Ectodermal cell (in vitro differentiated cells): ENCODE measurements at regions not wholly inside any gene's neighbourhood (a gene's known extent, or its start where the extent isn't known, plus 50 kb on each side); places are given as distances from the start of the nearest gene placed in this dataset.

Experiments
- H3K27ac ChIP-seq: 2 replicates; pipeline ENCODE4 v1.7.0; 2013; ENCODE audit warnings: mild to moderate bottlenecking, low read depth, low read length; ENCODE audit not compliant: insufficient read depth, poor library complexity, severe bottlenecking
- H3K27me3 ChIP-seq: 2 replicates; pipeline ENCODE4 v1.7.0; 2013; ENCODE audit warnings: mild to moderate bottlenecking, low read length; ENCODE audit not compliant: insufficient read depth, control insufficient read depth, poor library complexity, severe bottlenecking
- H3K36me3 ChIP-seq: one replicate; pipeline ENCODE4 v1.7.0; 2013; ENCODE audit warnings: low read length; ENCODE audit not compliant: control insufficient read depth, insufficient read depth
- H3K4me1 ChIP-seq: one replicate; pipeline ENCODE4 v1.7.0; 2013; ENCODE audit warnings: low read length; ENCODE audit not compliant: control insufficient read depth, insufficient read depth
- H3K4me3 ChIP-seq: 2 replicates; pipeline ENCODE4 v1.7.0; 2013; ENCODE audit warnings: low read depth, low read length, control low read depth; ENCODE audit not compliant: insufficient read depth
- H3K9me3 ChIP-seq: 2 replicates; pipeline ENCODE4 v1.7.0; 2013; ENCODE audit warnings: mild to moderate bottlenecking, low read length, moderate library complexity; ENCODE audit not compliant: control insufficient read depth
- WGBS, 2 experiments: methylation state at CpG; one replicate each; pipeline ENCODE4 v1.1.7; 2013; ENCODE audit warnings: missing lambda C conversion rate in 2 of 2; 5-methylcytosine and 5-hydroxymethylcytosine counted together

DNA sequence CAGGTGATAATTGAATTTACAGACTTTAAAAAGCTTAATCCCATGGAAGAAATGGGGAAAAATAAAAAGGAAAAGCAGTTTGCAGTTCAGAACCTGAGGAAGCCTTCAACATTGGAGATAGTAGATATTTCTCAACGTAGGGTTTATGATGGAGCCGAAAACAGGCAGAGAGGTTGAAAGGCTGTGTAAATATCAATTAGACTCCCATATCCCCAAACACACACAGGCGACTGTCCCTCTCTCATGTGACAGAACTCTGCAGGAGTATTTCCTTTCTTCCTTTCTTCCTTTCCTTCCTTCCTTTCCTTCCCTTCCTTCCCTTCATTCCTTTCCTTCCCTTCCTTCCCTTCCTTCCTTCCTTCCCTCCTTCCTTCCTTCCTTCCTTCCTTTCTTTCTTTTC is 406.5 kb downstream of the LPIN1 start:
- H3K9me3 ChIP-seq = no peaks in the 10 kb centered on the region
- H3K27me3 ChIP-seq = no peaks in the 10 kb centered on the region
- 90 to 95% methylated on average over 2 to 3 of the region's 3 CpGs for WGBS, 2 experiments
- no peak overlapping the region for H3K27ac ChIP-seq
- no peaks in the 10 kb centered on the region for H3K4me1 ChIP-seq
- H3K36me3 ChIP-seq = no peaks in the 10 kb centered on the region
- H3K4me3 ChIP-seq = no peak overlapping the region

DNA sequence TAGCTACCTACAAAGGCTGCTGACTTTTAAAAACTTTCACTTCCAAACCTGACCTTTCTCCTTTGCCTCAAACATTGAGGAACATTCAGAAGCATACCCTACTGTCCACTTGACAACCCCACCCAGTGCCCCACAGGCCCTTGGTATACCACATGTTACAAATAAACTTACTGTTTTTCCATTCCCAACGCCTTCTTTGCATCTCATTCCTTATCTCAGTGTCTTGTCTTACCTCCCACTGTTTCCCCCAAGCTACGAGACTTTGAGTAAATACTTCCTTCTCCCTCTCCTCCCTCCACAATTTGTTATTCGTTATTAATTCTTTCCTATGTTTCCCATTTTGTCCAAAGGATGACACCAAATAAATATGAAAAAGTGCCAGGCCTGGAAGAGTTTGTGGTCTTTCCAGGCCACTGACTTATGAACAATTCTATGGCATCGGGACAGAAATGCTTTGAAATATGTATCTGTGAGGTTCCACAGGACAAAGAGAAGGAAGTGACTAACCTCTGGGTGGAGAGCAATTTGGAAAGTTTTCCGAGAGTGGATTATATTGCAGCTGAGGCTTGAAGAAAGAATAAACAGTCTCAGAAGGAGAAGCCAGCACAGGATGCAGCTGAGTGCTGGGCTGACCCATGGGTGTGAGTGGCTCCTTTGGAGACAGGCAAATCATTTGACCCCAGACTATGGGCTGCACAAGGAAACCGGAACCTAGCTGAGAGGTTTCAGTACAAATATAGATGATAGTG is 409.0 kb downstream of the LPIN1 start:
- H3K4me1 ChIP-seq = no peaks in the 10 kb centered on the region
- H3K4me3 ChIP-seq = no peak overlapping the region
- H3K27ac ChIP-seq = no peak overlapping the region
- H3K27me3 ChIP-seq = no peaks in the 10 kb centered on the region
- no peaks in the 10 kb centered on the region for H3K36me3 ChIP-seq
- WGBS, 2 experiments = 77 to 82% methylated on average over 6 of the region's 6 CpGs
- no peaks in the 10 kb centered on the region for H3K9me3 ChIP-seq

- Histone ChIP-seq H3K4me1 (peaks cover 1% of the 10 kb centered on the region), H3K9me3 (no peaks in the 10 kb centered on the region), H3K27ac (no peak overlapping the region), H3K4me3 (no peak overlapping the region), H3K27me3 (no peaks in the 10 kb centered on the region), H3K36me3 (no peaks in the 10 kb centered on the region)
- WGBS, 2 experiments = 78 to 85% methylated on average over 4 of the region's 4 CpGs
These were observed 409.9 kb downstream of the LPIN1 start for GRCh38 chr2:12156349-12156748.

- H3K36me3 ChIP-seq = no peaks in the 10 kb centered on the region
- WGBS, 2 experiments = 68 to 83% methylated on average over 1 of the region's 1 CpG
- H3K27me3 ChIP-seq = no peaks in the 10 kb centered on the region
- H3K9me3 ChIP-seq = no peaks in the 10 kb centered on the region
- no peak overlapping the region for H3K4me3 ChIP-seq
- peaks cover 4% of the 10 kb centered on the region for H3K4me1 ChIP-seq
- H3K27ac ChIP-seq = no peak overlapping the region
These were observed 414.7 kb downstream of the LPIN1 start for GRCh38 chr2:12161085-12161484.

GRCh38 chr2:12162269-12163247 is 416.1 kb downstream of the LPIN1 start:
- no peaks in the 10 kb centered on the region for H3K36me3 ChIP-seq
- H3K4me1 ChIP-seq = peaks cover 4% of the 10 kb centered on the region
- H3K9me3 ChIP-seq = no peaks in the 10 kb centered on the region
- no peak overlapping the region for H3K4me3 ChIP-seq
- 92 to 93% methylated on average over 9 to 12 of the region's 12 CpGs for whole genome bisulfite sequencing, 2 experiments
- no peaks in the 10 kb centered on the region for H3K27me3 ChIP-seq
- no peak overlapping the region for H3K27ac ChIP-seq

GRCh38 chr2:12163866-12164265 is 417.4 kb downstream of the LPIN1 start:
- Histone ChIP-seq H3K4me1 (peaks cover 4% of the 10 kb centered on the region), H3K27ac (no peak overlapping the region), H3K27me3 (no peaks in the 10 kb centered on the region), H3K4me3 (no peak overlapping the region), H3K9me3 (no peaks in the 10 kb centered on the region), H3K36me3 (no peaks in the 10 kb centered on the region)
- WGBS, 2 experiments = 89 to 92% methylated on average over 12 of the region's 12 CpGs

- H3K4me1 ChIP-seq = peaks cover 9% of the 10 kb centered on the region
- no peak overlapping the region for H3K27ac ChIP-seq
- 96% methylated on average over 5 of the region's 5 CpGs for WGBS, 2 experiments
These were observed 418.3 kb downstream of the LPIN1 start for GRCh38 chr2:12164689-12165088.

DNA sequence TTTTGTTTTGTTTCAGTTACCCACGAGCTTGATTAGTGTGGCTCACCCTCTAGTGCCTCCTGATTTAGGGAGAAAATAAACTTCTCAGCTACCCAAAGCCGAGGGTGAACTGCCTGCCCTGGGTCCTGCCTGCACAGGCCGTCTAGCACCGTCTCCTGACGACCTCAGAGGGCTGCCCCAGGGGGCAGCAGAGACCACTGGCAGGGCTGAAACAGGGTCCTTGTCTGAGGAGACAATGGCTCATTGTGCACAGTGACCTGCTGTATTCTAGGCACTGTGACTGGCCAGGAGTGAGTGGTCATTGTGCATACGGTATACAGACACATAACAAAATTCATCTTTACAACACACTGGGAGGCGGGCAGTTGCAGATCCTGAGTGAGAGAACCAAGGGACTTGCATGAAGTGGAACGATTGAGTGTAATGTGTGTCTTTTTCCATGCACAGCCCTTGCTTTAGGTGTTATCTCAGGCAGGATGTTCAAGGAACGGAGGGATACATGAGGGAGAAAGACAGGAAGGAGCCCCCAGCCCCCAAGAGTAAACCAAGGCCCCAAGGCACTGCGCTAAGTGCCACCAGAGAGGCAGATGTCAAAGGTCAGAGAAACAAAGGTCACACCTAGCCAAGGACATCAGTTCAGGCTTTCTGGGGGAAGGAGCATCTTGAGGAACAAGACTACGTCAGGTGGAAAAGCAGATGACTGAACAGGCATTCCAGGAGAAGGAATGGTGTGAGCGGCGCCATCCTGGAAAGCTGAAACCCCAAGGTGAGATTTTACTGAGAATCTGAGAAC is 421.3 kb downstream of the LPIN1 start:
- no peak overlapping the region for H3K27ac ChIP-seq
- H3K4me1 ChIP-seq = peaks cover 11% of the 10 kb centered on the region
- H3K27me3 ChIP-seq = no peaks in the 10 kb centered on the region
- H3K36me3 ChIP-seq = no peaks in the 10 kb centered on the region
- 76 to 79% methylated on average over 13 of the region's 13 CpGs for WGBS, 2 experiments
- no peak overlapping the region for H3K4me3 ChIP-seq
- no peaks in the 10 kb centered on the region for H3K9me3 ChIP-seq

More at GRCh38 chr2:12164689-12165088, 418.3 kb downstream of the LPIN1 start:
- Histone ChIP-seq H3K36me3 (no peaks in the 10 kb centered on the region), H3K9me3 (no peaks in the 10 kb centered on the region), H3K27me3 (no peaks in the 10 kb centered on the region), H3K4me3 (no peak overlapping the region)

- Histone ChIP-seq H3K27me3 (no peaks in the 10 kb centered on the region), H3K4me1 (peaks cover 11% of the 10 kb centered on the region), H3K9me3 (no peaks in the 10 kb centered on the region), H3K36me3 (no peaks in the 10 kb centered on the region), H3K4me3 (no peak overlapping the region), H3K27ac (no peak overlapping the region)
- 94 to 95% methylated on average over 6 of the region's 6 CpGs for WGBS, 2 experiments
These were observed 421.9 kb downstream of the LPIN1 start for GRCh38 chr2:12168354-12168753.
